Smooth muscle cell (in vitro differentiated cells): ENCODE measurements at regions not wholly inside any gene's neighbourhood (a gene's known extent, or its start where the extent isn't known, plus 50 kb on each side); places are given as distances from the start of the nearest gene placed in this dataset.

Experiments used
- DNase-seq: peaks from one replicate; lab custom pipeline; 2025; ENCODE audit not compliant: unreplicated experiment; lab: John Stamatoyannopoulos, UW
- H2AFZ ChIP-seq: fragments of 200-600 bp; sonication (generic); 2 replicates; pipeline ENCODE4 v1.6.0; 2016; ENCODE audit warnings: antibody characterized with exemption, low read depth, mild to moderate bottlenecking
- H3F3A ChIP-seq: fragments of 200-600 bp; sonication (generic); 2 replicates; pipeline ENCODE4 v1.6.0; 2017; ENCODE audit warnings: antibody characterized with exemption, low read depth
- H3K27ac ChIP-seq: fragments of 200-600 bp; sonication (generic); 2 replicates; pipeline ENCODE4 v1.5.1; 2016; ENCODE audit warnings: low read depth, mild to moderate bottlenecking
- H3K27me3 ChIP-seq: fragments of 200-600 bp; sonication (generic); 2 replicates; pipeline ENCODE4 v1.6.1; 2016; ENCODE audit warnings: low read depth, mild to moderate bottlenecking
- H3K36me3 ChIP-seq: fragments of 200-600 bp; sonication (generic); 2 replicates; pipeline ENCODE4 v1.5.1; 2016; ENCODE audit warnings: low read depth
- H3K4me1 ChIP-seq: fragments of 200-600 bp; sonication (generic); 2 replicates; pipeline ENCODE4 v1.5.1; 2016; ENCODE audit warnings: low read depth
- H3K4me2 ChIP-seq: fragments of 200-600 bp; sonication (generic); 2 replicates; pipeline ENCODE4 v1.6.0; 2016; ENCODE audit warnings: mild to moderate bottlenecking
- H3K4me3 ChIP-seq: fragments of 200-600 bp; sonication (generic); 2 replicates; pipeline ENCODE4 v1.5.1; 2016; ENCODE audit warnings: mild to moderate bottlenecking
- H3K79me2 ChIP-seq: fragments of 200-600 bp; sonication (generic); 2 replicates; pipeline ENCODE4 v1.6.0; 2016; ENCODE audit warnings: low read depth, mild to moderate bottlenecking
- H3K9ac ChIP-seq: fragments of 200-600 bp; sonication (generic); 2 replicates; pipeline ENCODE4 v1.6.0; 2016; ENCODE audit warnings: low read depth
- H3K9me3 ChIP-seq: fragments of 200-600 bp; sonication (generic); replicated peaks from 2 replicates; pipeline ENCODE4 v1.5.1; 2016; ENCODE audit warnings: low read depth
- H4K20me1 ChIP-seq: fragments of 200-600 bp; sonication (generic); 2 replicates; pipeline ENCODE4 v1.6.0; 2016; ENCODE audit warnings: low read depth
- WGBS: methylation state at CpG from one replicate; pipeline ENCODE4 v1.1.7; 2016; ENCODE audit warnings: low lambda C conversion rate; 5-methylcytosine and 5-hydroxymethylcytosine counted together
- TF ChIP-seq, protein P1 (sequence below): fragments of 200-600 bp; sonication (generic); IDR thresholded peaks from 2 replicates; pipeline ENCODE4 v1.5.1; 2017; ENCODE audit warnings: borderline replicate concordance, mild to moderate bottlenecking, antibody characterized with exemption; ENCODE audit not compliant: insufficient read depth, poor library complexity, severe bottlenecking

DNA sequence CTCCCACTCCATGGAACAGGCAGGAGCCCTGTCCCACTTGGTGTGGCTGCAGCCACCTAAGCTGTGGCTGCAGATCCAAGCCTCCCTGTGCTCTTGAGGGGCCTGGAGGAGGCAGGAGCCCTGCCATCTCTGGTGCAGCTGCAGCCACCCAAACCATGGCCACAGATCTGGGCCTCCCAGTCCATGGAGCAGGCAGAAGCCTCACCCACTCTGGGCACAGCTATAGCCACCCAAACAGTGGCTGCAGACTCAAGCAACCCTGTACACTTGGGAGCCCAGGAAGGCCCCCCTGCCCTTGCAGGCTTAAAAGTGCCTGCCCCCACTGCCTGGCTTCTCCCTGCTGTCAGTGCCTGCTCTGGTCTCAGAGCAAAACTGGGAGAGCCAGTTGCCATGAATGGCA is 320.3 kb downstream of the RFPL4B start:
- Histone ChIP-seq H3K9ac (no peak overlapping the region), H3K9me3 (no peaks in the 10 kb centered on the region), H4K20me1 (no peaks in the 10 kb centered on the region), H3K4me3 (no peak overlapping the region), H3F3A (peaks cover 3% of the 10 kb centered on the region), H3K79me2 (no peaks in the 10 kb centered on the region), H3K27me3 (no peaks in the 10 kb centered on the region), H3K27ac (no peak overlapping the region), H3K4me1 (no peaks in the 10 kb centered on the region), H3K4me2 (no peak overlapping the region), H3K36me3 (no peaks in the 10 kb centered on the region), H2AFZ (no peak overlapping the region)
- TF ChIP-seq, protein P1, sequence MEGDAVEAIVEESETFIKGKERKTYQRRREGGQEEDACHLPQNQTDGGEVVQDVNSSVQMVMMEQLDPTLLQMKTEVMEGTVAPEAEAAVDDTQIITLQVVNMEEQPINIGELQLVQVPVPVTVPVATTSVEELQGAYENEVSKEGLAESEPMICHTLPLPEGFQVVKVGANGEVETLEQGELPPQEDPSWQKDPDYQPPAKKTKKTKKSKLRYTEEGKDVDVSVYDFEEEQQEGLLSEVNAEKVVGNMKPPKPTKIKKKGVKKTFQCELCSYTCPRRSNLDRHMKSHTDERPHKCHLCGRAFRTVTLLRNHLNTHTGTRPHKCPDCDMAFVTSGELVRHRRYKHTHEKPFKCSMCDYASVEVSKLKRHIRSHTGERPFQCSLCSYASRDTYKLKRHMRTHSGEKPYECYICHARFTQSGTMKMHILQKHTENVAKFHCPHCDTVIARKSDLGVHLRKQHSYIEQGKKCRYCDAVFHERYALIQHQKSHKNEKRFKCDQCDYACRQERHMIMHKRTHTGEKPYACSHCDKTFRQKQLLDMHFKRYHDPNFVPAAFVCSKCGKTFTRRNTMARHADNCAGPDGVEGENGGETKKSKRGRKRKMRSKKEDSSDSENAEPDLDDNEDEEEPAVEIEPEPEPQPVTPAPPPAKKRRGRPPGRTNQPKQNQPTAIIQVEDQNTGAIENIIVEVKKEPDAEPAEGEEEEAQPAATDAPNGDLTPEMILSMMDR, result no peak
- no peak for DNase-seq

DNA sequence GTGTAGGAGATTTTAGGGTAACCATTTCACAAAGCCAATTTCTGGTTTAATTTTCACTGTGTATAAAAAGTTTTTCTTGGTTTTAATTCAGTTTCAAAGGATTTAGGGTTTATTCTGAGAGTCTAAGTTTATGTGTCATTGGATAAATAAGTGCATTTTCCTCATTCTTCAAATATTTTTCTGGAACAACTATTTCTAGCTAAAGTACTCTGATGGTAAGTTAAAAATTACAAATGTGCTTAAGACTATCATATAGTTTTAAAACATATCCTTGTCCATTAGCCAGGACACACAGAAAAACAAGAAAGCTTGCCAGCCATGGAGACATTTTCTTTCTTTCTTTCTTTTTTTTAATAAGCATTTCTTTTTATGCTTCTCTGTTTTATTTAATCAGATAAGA is 333.0 kb downstream of the RFPL4B start:
- Histone ChIP-seq H3K79me2 (no peaks in the 10 kb centered on the region), H3K36me3 (no peaks in the 10 kb centered on the region), H2AFZ (peak overlapping the region; percentile 41), H3F3A (no peaks in the 10 kb centered on the region), H3K4me1 (peaks cover 6% of the 10 kb centered on the region), H3K27me3 (no peaks in the 10 kb centered on the region), H4K20me1 (no peaks in the 10 kb centered on the region), H3K4me3 (no peak overlapping the region), H3K27ac (no peak overlapping the region), H3K9me3 (no peaks in the 10 kb centered on the region), H3K9ac (no peak overlapping the region), H3K4me2 (peak overlapping the region; percentile 15)
- TF ChIP-seq, protein P1, result no peak
- no peak for DNase-seq

DNA sequence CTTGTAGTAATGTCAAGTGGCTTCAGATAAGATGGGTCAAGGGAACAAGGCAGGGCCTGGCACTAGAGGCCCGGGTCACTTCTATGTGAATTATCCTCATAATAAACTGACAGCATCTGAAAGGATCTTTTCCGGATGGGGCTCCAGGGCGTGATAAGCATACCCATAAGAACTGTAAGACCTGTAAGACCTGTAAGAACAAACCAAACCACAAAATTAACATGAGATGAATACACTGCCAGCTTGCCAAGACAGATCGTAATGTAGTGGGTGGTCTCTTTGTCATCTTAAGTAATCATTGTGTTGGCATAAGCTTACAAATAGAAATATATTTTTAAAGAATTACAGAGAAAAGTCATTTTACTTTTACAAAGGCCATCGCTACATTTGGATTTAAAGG is 334.9 kb downstream of the RFPL4B start:
- Histone ChIP-seq H2AFZ (no peak overlapping the region), H3K9ac (no peak overlapping the region), H3K27ac (no peak overlapping the region), H3K27me3 (no peaks in the 10 kb centered on the region), H3K79me2 (no peaks in the 10 kb centered on the region), H3K4me2 (no peak overlapping the region), H3F3A (no peaks in the 10 kb centered on the region), H4K20me1 (no peaks in the 10 kb centered on the region), H3K4me1 (peaks cover 6% of the 10 kb centered on the region), H3K4me3 (no peak overlapping the region), H3K9me3 (no peaks in the 10 kb centered on the region), H3K36me3 (no peaks in the 10 kb centered on the region)
- no peak for DNase-seq
- TF ChIP-seq, protein P1, result no peak
- WGBS, result 91% methylated on average over 5 of the region's 5 CpGs

DNA sequence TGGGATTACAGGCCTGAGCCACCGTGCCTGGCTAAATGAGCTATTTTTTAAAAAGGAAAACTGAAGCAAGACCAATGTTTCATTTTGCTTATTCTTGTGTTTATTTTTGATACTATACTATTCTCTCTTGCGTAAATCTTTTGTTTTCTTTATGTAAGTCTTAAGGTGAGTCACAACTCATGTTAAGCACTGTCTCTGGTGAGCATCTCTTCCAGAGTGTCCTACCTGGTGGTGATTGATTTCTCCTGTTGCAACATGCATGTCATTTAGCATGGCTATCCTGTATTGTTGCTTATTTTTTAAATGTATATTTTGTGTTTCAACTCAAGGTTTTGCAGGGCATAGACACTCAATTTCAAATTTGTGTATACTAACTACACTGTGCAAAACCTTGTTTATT is 336.0 kb downstream of the RFPL4B start:
- no peak overlapping the region for H2AFZ ChIP-seq
- DNase-seq, result no peak
- H3F3A ChIP-seq, result no peaks in the 10 kb centered on the region
- H3K36me3 ChIP-seq, result no peaks in the 10 kb centered on the region
- H4K20me1 ChIP-seq, result no peaks in the 10 kb centered on the region
- TF ChIP-seq, protein P1, result no peak
- no peaks in the 10 kb centered on the region for H3K9me3 ChIP-seq
- peak overlapping the region; percentile 65 for H3K4me2 ChIP-seq
- no peak overlapping the region for H3K4me3 ChIP-seq
- H3K79me2 ChIP-seq, result no peaks in the 10 kb centered on the region
- no peak overlapping the region for H3K27ac ChIP-seq
- H3K27me3 ChIP-seq, result no peaks in the 10 kb centered on the region
- H3K9ac ChIP-seq, result no peak overlapping the region
- 80% methylated on average over 2 of the region's 2 CpGs for WGBS
- peaks cover 6% of the 10 kb centered on the region for H3K4me1 ChIP-seq
